ENCODE measurements at regions not wholly inside any gene's neighbourhood (a gene's known extent, or its start where the extent isn't known, plus 50 kb on each side); places are given as distances from the start of the nearest gene placed in this dataset.

DNA sequence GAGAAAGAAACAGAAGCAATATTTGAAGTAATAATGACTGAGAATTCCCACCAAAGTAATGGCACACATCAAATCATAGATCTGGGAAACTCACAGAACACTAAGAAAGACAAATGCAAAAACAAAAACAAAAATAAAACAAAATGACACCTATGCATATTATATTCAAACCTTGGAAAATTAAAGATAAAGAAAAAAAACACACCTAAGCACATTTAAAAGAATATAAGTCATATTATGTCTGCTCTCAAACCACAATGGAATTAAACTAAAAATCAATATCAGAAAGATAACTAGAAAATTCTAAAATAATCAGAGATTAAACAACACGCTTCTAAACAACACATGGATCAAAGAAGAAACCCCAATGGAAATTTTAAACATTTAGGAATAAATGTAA lies 59.7 kb upstream of the GALNT5 start:
- Histone ChIP-seq H3K9me3 (no peaks in the 10 kb centered on the region), H3K27ac (no peak overlapping the region), H3K4me1 (peaks cover 0 to 7% (median 0%) of the 10 kb centered on the region in 4 donors), H3K4me3 (no peak overlapping the region), H3K27me3 (no peaks in the 10 kb centered on the region), H3K36me3 (no peaks in the 10 kb centered on the region)
- no peak for DNase-seq (ENCODE audit: low spot score in 2 of 2)
- 88 to 100% methylated on average over 1 of the region's 1 CpG for WGBS, 2 donors
- TF ChIP-seq POLR2A (IDR thresholded peaks at IDR 0.05) (no peak), EP300 (IDR thresholded peaks at IDR 0.05) (no peak)
- TF ChIP-seq, protein P1, sequence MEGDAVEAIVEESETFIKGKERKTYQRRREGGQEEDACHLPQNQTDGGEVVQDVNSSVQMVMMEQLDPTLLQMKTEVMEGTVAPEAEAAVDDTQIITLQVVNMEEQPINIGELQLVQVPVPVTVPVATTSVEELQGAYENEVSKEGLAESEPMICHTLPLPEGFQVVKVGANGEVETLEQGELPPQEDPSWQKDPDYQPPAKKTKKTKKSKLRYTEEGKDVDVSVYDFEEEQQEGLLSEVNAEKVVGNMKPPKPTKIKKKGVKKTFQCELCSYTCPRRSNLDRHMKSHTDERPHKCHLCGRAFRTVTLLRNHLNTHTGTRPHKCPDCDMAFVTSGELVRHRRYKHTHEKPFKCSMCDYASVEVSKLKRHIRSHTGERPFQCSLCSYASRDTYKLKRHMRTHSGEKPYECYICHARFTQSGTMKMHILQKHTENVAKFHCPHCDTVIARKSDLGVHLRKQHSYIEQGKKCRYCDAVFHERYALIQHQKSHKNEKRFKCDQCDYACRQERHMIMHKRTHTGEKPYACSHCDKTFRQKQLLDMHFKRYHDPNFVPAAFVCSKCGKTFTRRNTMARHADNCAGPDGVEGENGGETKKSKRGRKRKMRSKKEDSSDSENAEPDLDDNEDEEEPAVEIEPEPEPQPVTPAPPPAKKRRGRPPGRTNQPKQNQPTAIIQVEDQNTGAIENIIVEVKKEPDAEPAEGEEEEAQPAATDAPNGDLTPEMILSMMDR (IDR thresholded peaks at IDR 0.05): no peak

DNA sequence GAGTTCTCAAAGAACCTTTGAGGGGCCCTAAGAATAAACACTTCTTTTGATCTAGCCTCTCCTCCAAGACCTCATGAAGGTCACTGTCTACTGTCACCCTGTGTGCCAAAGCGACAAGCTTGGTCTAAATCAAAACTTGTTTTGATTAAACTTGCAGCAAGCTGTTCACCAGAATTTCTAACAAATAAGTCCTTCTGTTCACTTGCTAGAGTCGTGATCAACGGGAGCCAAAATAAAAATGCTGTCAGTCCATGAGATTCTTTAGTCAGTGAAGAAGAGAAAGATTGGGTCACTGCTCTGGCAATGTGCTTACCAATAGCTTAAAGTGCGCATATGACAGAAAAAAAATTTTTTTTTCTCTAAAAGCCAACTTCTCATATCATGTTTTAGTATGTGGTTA lies 53.9 kb upstream of the GALNT5 start:
- no peak overlapping the region for H3K27ac ChIP-seq
- no peaks in the 10 kb centered on the region for H3K27me3 ChIP-seq
- H3K4me1 ChIP-seq: no peaks in the 10 kb centered on the region
- DNase-seq (ENCODE audit: low spot score in 2 of 2): no peak
- 68 to 71% methylated on average over 4 of the region's 4 CpGs for WGBS, 2 donors
- H3K36me3 ChIP-seq: no peaks in the 10 kb centered on the region
- TF ChIP-seq POLR2A (IDR thresholded peaks at IDR 0.05) (no peak), EP300 (IDR thresholded peaks at IDR 0.05) (no peak)
- TF ChIP-seq, protein P1 (IDR thresholded peaks at IDR 0.05): no peak
- H3K4me3 ChIP-seq: no peak overlapping the region
- H3K9me3 ChIP-seq: no peaks in the 10 kb centered on the region

DNA sequence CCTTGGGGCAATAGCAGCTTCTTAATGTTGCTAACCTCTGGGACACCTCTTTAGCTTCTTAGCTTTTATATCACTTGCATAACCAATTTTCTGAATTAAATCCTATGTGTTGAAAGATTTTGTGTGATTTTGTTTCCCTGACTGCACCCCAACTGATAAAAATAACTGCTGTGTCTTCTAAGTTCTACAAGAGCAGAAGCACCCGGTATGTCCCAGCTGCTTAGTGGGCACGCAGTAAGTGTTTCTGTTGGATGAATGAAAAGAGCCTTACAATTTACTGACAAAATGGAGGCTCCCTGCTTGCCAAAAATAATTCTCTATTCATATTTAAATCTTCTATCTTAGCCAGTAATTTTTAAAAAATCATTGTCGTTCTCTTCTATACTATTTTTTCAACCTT lies 53.1 kb upstream of the GALNT5 start:
- WGBS, 2 donors: 74 to 80% methylated on average over 3 of the region's 3 CpGs
- Histone ChIP-seq H3K4me1 (no peaks in the 10 kb centered on the region), H3K36me3 (no peaks in the 10 kb centered on the region), H3K4me3 (no peak overlapping the region), H3K27me3 (no peaks in the 10 kb centered on the region), H3K9me3 (no peaks in the 10 kb centered on the region), H3K27ac (no peak overlapping the region)
- TF ChIP-seq EP300 (IDR thresholded peaks at IDR 0.05) (no peak), POLR2A (IDR thresholded peaks at IDR 0.05) (no peak)
- TF ChIP-seq, protein P1 (IDR thresholded peaks at IDR 0.05): no peak
- DNase-seq (ENCODE audit: low spot score in 2 of 2): no peak

- 69 to 78% methylated on average over 3 of the region's 3 CpGs for WGBS, 2 donors
- DNase-seq (ENCODE audit: low spot score in 2 of 2): no peak
- TF ChIP-seq POLR2A (IDR thresholded peaks at IDR 0.05) (no peak), EP300 (IDR thresholded peaks at IDR 0.05) (no peak)
- TF ChIP-seq, protein P1 (IDR thresholded peaks at IDR 0.05): no peak
- no peaks in the 10 kb centered on the region for H3K9me3 ChIP-seq
- no peak overlapping the region for H3K27ac ChIP-seq
- no peak overlapping the region for H3K4me3 ChIP-seq
- H3K27me3 ChIP-seq: no peaks in the 10 kb centered on the region
- no peaks in the 10 kb centered on the region for H3K36me3 ChIP-seq
- H3K4me1 ChIP-seq: no peaks in the 10 kb centered on the region
Measured at GRCh38 chr2:157206916-157207315, 50.6 kb upstream of the GALNT5 start.

Measured in tibial nerve (tissue), 4 donors.